ENCODE measurements at regions not wholly inside any gene's neighbourhood (a gene's known extent, or its start where the extent isn't known, plus 50 kb on each side); places are given as distances from the start of the nearest gene placed in this dataset.

DNA sequence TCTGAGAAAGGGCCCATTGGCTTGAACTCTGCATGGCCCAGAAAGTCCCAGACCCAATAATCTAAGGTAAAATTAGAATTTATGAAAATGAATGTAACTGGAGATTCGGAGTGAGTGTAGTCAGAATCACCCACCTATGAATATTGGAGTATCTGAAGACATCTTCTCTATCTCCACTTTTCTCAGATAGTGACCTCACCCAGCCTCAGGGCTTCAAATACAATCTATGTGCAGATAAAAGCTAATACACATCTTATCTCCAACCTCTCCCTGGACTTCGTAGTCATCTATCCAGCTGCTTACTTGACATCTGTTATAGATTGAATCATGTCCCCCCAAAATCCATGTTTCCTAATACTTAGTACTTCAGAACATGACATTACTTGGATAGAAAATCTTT lies 263.2 kb downstream of the RAD51AP2 start:
- Histone ChIP-seq H3K27me3 (no peaks in the 10 kb centered on the region), H3K36me3 (ENCODE audit: low read depth, missing control alignments) (no peaks in the 10 kb centered on the region), H3K27ac (no peak overlapping the region), H3K4me3 (no peak overlapping the region), H3K9me3 (no peaks in the 10 kb centered on the region), H3K4me1 (no peaks in the 10 kb centered on the region)
- intact Hi-C loops (cut with DNase I; ENCODE audit: low total_unique reads) = no loop called here
- WGBS, 2 donors = 62 to 71% methylated on average over 2 of the region's 2 CpGs
- TF ChIP-seq, protein P1, sequence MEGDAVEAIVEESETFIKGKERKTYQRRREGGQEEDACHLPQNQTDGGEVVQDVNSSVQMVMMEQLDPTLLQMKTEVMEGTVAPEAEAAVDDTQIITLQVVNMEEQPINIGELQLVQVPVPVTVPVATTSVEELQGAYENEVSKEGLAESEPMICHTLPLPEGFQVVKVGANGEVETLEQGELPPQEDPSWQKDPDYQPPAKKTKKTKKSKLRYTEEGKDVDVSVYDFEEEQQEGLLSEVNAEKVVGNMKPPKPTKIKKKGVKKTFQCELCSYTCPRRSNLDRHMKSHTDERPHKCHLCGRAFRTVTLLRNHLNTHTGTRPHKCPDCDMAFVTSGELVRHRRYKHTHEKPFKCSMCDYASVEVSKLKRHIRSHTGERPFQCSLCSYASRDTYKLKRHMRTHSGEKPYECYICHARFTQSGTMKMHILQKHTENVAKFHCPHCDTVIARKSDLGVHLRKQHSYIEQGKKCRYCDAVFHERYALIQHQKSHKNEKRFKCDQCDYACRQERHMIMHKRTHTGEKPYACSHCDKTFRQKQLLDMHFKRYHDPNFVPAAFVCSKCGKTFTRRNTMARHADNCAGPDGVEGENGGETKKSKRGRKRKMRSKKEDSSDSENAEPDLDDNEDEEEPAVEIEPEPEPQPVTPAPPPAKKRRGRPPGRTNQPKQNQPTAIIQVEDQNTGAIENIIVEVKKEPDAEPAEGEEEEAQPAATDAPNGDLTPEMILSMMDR (IDR thresholded peaks at IDR 0.05) = no peak
- no peak for TF ChIP-seq POLR2A (IDR thresholded peaks at IDR 0.05)
- DNase-seq = no peak

GRCh38 chr2:17254421-17254820 lies 263.8 kb downstream of the RAD51AP2 start:
- WGBS, 2 donors = 39 to 49% methylated on average over 2 of the region's 2 CpGs
- Histone ChIP-seq H3K27me3 (no peaks in the 10 kb centered on the region), H3K27ac (no peak overlapping the region), H3K4me1 (no peaks in the 10 kb centered on the region), H3K36me3 (ENCODE audit: low read depth, missing control alignments) (no peaks in the 10 kb centered on the region), H3K4me3 (no peak overlapping the region), H3K9me3 (no peaks in the 10 kb centered on the region)
- TF ChIP-seq, protein P1 (IDR thresholded peaks at IDR 0.05) = no peak
- TF ChIP-seq POLR2A (IDR thresholded peaks at IDR 0.05) = no peak
- DNase-seq = no peak
- intact Hi-C loops (cut with DNase I; ENCODE audit: low total_unique reads) = no loop called here

- no peak overlapping the region for H3K4me3 ChIP-seq
- no peaks in the 10 kb centered on the region for H3K27me3 ChIP-seq
- 83 to 95% methylated on average over 4 of the region's 4 CpGs for WGBS, 2 donors
- TF ChIP-seq, protein P1 (IDR thresholded peaks at IDR 0.05) = no peak
- TF ChIP-seq POLR2A (IDR thresholded peaks at IDR 0.05) = no peak
- no peaks in the 10 kb centered on the region for H3K4me1 ChIP-seq
- H3K27ac ChIP-seq = no peak overlapping the region
- intact Hi-C loops (cut with DNase I; ENCODE audit: low total_unique reads) = no loop called here
- DNase-seq = no peak
- H3K9me3 ChIP-seq = no peaks in the 10 kb centered on the region
- no peaks in the 10 kb centered on the region for H3K36me3 ChIP-seq (ENCODE audit: low read depth, missing control alignments)
Measured at GRCh38 chr2:17252258-17252657, 266.0 kb downstream of the RAD51AP2 start.

DNA sequence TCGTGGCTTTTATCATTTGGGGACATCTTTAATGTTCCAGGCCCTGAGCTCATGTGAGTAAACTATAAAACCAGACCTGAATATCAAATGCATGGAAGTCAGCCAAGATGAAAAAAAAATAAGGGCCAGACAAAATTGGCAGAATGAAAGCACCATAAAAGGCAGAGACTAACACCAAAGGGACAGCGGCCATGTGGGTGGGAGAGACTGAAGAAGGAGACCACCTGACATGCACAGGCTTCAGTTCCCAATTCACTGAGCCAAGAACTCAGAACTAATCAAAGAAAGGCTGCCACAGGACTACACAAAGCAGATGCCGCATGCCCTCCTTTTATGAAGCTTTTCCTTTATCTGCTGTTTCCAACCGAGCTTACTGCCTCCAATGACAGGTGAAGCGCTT lies 267.1 kb downstream of the RAD51AP2 start:
- no peak for DNase-seq
- no peak for TF ChIP-seq POLR2A (IDR thresholded peaks at IDR 0.05)
- TF ChIP-seq, protein P1 (IDR thresholded peaks at IDR 0.05) = no peak
- no peak overlapping the region for H3K4me3 ChIP-seq
- 74 to 75% methylated on average over 5 of the region's 5 CpGs for WGBS, 2 donors
- no peaks in the 10 kb centered on the region for H3K4me1 ChIP-seq
- H3K9me3 ChIP-seq = no peaks in the 10 kb centered on the region
- no peak overlapping the region for H3K27ac ChIP-seq
- no peaks in the 10 kb centered on the region for H3K36me3 ChIP-seq (ENCODE audit: low read depth, missing control alignments)
- intact Hi-C loops (cut with DNase I; ENCODE audit: low total_unique reads) = no loop called here
- H3K27me3 ChIP-seq = no peaks in the 10 kb centered on the region

GRCh38 chr2:17249249-17249648 lies 269.0 kb downstream of the RAD51AP2 start:
- no peak for TF ChIP-seq POLR2A (IDR thresholded peaks at IDR 0.05)
- TF ChIP-seq, protein P1 (IDR thresholded peaks at IDR 0.05) = no peak
- no peaks in the 10 kb centered on the region for H3K27me3 ChIP-seq
- no peak overlapping the region for H3K4me3 ChIP-seq
- H3K9me3 ChIP-seq = no peaks in the 10 kb centered on the region
- DNase-seq = no peak
- 89 to 92% methylated on average over 7 of the region's 7 CpGs for WGBS, 2 donors
- no peaks in the 10 kb centered on the region for H3K36me3 ChIP-seq (ENCODE audit: low read depth, missing control alignments)
- intact Hi-C loops (cut with DNase I; ENCODE audit: low total_unique reads) = no loop called here
- no peak overlapping the region for H3K27ac ChIP-seq
- no peaks in the 10 kb centered on the region for H3K4me1 ChIP-seq

Data from testis (tissue), 2 donors.